NCI-H446 treated with DMSO at 0.1 percent for 48 hours (cell line): ENCODE measurements at regions not wholly inside any gene's neighbourhood (a gene's known extent, or its start where the extent isn't known, plus 50 kb on each side); places are given as distances from the start of the nearest gene placed in this dataset.

ENCODE experiments used
- DNase-seq: peaks from one replicate; lab custom pipeline; 2025; lab: John Stamatoyannopoulos, UW

DNA sequence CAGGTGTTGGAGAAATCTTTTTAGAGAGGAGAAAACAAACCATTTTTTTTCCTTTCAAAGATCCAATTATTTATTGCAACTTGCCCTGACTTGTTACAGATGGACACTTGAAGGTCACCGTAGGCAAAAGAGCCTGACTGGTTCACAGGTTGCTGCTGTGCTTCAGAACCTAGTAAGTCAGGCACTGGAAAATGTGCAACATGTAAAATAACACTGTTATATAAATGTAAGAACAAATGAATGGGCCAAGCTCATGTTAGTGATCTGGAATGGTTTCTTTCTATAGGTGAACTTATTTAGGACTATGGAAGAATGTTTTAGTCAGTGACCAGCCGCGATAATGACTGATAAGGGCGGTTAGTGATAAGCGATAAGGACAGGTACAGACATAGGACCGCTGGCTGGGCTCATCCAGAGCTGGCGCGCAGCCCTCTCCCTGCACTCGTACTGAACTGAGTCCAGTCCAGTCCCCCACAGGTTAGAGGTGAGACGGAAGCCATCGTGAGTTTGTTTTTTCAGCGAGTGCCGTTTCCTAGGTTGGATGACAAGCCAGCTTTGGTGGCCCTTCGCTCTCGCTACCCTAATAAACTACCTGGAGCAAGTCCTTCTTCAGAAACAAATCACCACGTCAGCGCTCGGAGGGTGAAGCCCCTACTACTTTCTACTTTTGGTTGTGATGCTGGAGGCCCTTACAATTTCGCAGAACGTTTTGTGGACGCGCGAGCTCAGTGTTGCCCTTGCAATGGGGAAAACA lies 94.4 kb upstream of the PRDM1 start:
- DNase-seq: no peak

DNA sequence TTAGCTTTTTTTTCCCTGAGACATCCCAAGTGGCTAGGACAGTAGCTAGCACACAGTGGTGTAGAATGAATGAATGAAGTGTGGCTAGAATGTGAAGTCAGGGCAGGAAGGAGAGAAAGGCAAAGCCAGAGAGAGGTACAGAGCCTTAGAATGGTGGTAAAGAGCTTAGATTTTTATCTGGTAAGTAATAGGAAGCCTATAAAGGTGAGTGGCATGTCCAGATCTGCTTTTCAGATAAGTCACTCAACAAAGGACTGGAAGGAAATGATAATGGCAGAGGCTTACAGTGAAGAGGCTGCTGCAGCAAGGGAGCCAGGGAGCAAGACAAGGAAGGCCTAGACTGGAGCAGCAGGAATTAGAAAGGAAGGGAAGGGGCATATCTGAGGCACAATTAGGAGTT lies 96.0 kb upstream of the PRDM1 start:
- no peak for DNase-seq

DNA sequence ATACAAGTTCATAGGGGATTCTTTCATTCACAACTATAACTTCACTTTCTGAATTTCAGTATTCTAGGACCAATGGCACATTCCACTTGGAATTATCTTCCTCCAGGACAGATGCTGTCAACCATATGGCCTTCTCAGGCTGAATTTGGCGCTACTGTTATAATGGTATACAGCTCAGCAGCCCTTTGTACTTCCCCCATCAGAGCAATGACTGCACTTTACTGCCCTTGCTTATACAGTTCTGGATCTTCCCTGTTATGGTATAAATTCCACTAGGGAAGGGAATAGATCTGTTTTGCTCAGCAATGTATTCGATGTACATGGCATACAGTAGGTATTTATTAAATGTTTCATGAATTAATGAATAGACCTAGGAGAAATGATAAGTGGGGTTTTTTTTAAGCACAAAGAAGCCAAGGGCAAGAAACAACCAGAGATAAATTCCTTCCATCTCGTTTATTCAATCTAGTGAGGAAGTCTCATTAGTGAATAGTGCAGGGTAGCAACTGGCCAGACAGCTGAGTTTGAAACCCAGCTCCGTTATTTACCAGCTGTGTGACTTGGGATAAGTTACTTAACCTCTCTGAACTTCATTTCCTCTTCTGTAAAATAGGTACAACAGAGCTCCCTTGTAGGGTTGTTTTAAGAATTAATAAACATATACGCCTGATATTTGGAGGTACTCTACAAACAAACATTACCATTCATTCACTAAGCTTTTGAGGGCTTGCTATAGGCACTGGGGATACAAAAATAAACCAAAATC lies 97.1 kb upstream of the PRDM1 start:
- DNase-seq: no peak

DNA sequence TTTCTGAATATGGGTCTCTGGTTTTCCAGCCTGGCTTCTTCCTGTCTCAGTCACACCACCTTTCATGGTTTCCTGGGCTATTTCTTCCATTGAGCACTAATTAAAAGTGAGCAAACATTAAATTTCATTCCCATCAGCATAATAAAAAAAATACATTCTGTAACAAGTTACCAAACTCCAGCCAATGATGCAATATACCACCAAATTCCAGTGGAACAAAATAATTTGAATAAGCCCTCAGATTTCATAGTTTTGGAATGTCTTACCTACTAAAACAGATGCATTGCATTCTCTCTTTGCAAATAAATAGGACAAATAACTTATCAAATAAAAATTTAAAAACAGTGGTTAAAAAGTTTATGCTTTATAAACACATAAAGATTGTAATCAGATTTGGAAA lies 97.8 kb upstream of the PRDM1 start:
- no peak for DNase-seq

DNA sequence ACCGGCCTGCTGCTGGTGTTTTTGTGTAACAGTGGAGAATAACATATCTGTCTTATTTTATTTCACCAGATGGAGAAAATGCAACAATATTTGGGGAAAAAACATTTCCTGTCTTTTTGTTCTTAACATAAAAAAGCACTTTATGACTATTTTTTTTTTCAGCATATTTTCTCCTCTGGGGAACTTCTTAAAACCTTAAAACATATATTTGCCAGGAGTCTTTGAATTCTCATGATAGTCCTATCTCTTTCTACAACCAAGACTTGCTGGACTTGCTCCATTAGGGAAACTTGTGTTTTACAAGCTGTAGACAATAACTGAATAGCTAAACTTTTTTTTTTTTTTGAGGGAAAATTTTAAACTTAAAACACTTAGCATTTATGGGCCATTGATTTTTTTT lies 98.6 kb upstream of the PRDM1 start:
- no peak for DNase-seq

DNA sequence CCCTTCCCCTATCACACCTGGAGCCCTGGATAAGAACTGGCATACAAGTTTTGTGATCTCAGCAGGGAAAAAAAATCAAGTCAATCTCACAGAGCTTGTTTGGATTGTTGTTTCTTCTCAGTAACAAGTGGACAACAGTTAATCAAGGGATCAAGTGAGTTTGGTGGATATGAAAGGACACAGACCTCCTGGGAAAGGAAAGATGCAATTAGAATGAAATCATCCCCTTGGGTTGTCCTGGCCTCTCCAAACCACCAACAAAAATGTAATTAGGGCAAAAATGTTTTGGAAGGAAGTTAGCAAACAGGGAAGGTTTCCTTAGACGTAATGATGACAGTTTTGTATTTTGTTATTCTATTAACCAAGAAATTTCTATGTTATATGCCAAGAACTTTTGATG lies 99.1 kb upstream of the PRDM1 start:
- DNase-seq: no peak

DNA sequence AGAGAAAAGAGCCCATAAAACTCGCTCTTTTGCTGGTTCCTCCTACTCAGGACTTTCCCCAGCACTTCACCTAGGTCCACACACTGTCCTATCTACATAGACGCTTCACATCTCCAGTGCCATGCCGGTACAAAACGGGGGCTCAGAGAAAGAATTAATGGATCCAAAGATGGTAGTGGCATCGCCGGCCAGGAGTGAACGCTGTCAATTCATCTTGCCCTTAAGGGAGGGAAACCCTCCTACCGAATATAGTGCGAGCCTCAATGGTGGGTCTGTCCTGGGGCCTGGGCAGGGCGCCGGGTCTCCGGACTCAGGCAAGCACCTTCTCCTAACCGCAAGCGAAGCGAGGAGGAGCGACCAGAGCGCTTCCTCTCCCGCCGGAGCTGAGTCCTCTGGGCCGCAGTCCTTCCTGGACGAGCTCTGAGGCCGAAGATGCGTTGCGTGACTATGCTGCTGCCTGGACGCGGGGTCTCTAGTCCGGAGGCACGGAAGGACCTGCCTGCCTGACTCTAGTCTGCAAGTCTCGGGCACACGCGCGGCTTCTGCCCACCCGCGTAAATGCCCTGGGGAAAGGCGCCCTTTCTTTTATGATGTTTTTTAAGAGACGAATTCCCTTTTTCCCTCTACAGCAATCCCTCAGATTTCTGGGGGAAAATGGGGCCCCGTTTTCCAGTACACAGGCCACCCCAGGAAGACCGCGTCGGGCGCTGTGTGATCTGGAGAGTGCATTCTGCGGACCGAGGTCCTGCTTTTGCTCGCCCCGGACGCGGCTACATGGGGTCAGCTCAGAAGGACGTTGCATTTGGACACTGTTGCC lies 100.1 kb upstream of the PRDM1 start:
- no peak for DNase-seq

DNA sequence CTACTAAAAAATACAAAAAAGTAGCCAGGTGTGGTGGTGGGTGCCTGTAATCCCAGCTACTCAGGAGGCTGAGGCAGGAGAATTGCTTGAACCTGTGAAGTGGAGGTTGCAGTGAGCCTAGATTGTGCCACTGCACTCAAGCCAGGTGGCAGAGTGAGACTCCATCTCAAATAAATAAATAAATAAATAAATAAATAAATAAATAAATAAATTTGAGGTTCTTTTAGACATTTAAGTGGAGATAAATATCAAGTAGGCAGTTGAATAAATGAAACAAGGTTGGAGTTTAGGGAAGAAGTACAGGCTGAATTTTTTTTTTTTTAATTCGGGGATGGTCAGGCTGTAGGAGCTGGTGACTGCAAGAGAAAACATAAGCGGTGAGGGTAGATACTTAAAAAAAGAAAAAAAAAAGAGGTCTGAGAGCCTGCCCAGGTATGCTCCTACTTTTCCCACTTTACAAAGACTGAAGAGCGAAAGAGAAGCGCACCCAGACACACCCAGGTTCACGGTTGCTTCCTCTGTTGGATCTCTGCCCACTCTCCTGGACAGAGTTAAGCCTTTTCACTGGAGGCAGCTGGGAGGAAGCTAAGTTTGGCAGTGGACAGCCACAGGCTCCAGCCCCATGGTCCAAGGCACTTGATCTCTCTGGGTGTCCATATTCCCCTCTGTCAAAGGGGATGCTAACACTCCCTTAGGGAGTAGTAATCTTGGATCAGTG lies 100.9 kb upstream of the PRDM1 start:
- DNase-seq: no peak

DNA sequence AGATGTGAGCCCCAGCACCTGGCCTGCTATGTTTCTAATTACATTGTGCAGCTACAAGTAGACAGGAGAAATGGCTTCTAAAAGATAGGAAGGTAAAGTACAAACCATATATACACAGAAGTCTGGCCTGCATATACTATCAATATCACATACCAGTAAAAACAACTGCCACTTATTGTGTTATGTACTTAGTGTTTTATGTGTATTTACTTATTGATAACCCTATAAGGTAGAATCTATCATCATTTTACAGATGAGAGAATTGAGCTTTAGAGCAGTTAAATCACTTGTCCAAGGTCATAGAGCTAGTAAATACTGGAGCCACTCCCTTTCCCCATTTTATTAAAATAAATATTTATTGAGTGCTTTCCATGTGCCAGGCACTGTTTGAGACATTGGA lies 102.4 kb upstream of the PRDM1 start:
- no peak for DNase-seq

DNA sequence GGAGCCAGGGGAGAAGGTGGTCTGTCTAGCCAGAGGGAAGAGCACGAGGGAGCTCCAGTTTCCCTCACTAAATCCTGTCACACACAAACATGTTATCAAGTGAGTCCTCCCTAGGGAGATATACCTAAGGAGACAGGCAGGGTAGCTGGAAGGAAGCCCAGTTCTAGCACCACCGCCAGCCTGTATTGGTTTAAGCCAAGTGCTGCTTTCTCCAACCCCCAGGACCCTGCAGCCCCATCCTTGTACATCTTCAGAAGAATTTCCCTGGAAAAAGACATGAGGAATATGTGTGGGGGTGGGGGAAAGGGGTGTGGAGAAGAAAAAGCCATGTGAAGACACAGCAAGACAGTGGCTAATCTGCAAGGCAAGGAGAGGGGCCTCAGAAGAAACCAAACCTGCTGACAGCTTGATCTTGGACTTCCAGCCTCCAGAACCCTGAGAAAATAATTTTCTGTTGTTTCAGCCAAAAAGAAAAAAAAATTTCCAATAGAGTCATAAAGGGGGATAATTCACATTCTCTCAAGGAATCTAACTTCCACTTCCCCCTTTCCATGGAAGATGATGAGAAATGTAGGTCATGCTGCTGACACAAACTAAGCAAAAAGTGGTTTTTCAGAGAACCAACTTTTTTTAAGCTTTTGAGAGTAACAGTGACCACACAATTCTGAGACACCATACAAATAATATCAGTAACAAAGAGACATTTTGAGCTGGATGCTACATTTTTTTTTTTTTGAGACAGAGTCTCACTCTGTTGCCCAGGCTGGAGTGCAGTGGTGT lies 103.2 kb upstream of the PRDM1 start:
- DNase-seq: no peak

DNA sequence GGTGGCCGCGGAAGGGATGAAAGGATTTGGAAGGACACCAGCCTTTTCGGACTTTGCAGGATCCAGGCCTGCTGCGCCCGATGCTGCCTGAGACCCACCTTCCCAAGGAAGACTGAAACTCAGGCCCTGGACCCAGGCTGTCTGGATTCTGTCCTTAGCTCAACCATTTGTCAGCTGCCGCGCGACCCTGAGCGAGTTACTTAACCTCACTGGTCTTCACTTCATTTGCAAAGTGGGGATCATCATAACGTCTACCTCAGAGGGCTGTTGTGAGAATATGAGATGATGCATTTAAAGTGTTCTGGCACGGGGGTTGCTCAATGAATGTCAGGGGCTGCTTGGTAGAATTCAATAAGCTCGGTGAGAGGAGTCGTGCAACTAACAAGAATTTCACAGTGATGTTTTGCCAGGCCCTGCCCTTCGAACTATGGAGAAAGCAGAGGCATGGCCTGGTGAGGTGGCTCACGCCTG lies 104.2 kb upstream of the PRDM1 start:
- no peak for DNase-seq

DNA sequence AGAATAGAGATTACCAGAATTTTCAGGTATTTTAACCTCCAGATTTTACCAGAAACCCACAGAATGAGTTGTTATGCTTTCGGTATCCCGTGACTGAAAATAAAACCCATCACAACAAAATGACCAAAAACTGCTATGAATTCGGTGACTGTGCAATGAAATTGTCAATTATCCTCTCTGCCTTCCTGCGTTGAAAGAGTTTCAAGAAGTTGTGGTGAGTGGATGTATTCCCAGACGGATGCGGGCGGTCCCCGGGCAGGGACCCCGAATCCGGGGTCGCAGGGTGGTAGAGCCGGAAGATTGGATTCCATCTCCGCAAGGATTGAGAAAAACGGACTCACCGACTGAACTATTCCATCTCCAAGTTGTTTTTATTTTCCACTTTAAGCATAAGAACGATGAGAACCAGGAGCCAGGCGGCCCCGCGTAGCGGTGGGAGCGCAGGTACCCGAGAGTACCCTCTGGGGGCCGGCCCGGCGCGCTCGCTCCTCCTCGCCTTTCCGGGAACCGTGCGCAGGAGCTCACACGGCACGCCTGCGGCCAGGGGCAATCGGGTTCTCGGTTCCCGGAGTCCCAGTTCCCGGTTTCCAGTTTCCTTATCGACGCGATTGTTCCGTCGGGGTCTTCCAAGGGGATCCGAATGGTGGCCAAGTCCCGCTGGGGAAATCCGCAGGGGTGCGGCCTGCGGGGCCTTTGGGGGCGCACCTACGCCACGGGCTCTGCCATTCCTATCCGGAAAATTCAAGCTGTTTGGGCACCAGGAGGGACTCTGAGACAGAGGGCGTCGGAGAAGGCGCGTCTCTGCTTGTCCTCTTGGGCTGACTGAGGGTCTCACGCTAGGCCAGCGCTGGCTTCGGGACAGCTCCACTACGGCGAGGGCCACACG lies 104.9 kb upstream of the PRDM1 start:
- no peak for DNase-seq

DNA sequence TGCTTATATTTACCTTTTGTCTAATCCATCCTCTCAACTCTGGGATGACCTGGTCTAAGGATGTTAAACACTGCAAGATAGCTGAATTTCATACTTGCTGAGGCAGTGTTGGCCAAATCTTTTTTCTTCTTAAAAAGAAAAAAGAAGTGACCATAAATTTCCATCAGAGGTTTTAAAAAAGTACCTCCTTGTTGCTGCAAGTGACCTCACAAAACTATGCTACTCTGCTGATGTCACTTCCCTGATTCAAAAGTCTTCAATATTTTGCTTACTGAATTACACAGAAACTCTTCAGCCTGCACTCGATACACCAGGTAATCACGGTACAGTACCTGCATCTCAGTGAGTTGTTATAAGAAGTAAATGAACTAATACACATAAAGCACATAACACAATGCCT lies 107.2 kb upstream of the PRDM1 start:
- no peak for DNase-seq

DNA sequence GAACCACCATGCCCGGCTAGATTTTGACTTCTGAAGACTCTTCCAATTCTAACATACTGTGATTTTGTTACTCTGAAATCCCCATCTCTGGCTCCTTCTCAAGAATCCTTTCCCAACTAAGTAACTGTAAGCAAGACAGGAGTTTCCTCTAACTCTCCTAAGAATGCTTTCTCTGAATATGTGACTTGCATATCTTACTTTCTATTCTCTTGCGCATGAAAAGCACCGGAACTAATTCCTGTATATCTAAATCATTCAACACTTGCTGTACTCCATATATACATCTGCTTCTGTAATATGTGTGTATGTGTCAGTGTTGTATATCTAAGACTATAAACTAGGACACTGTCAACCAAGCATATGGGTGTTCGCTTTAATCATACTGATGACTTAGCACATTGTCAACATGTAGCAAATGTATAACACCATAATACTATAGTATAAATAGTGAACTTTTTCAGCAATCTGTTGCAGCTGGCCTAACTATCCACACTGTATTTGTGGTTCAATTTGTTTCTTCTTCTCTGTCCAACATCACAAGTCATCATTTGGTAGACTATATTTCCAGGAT lies 108.1 kb upstream of the PRDM1 start:
- DNase-seq: no peak

DNA sequence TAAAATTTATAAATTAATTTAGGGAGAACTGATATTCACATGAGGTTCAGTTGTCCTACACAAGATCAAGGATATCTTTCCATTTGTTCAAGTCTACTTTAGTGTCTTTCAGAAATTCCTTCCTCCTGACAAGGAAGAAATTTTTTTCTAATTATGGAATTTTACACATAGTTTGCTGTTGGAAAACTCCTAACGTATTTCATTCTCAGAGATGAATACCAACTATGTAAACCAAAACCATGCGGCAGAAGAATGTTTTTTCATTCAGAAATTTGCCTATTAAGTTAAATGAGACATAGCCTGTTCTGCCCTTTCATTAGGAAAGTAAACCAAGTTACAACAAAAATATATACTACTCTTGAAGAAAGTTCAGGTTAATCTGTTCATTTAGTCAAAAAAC lies 111.2 kb upstream of the PRDM1 start:
- DNase-seq: no peak

DNA sequence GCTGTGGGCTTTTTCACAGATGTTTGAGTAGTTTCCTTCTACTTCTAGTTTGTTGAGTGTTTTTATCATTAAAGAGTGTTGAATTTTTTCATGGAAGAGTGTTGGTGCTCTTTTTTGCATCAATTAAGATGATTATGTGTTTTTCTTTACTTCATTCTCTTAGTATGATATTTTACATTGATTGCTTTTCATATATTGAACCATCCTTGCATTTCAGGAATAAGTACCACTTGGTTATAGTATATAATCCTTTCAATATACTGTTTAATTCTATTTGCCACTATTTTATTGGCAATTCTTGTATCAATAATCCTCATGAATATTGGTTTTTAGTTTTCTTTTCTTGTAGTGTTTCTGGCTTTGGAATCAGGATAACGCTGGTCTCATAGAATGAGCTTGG lies 113.7 kb upstream of the PRDM1 start:
- no peak for DNase-seq

DNA sequence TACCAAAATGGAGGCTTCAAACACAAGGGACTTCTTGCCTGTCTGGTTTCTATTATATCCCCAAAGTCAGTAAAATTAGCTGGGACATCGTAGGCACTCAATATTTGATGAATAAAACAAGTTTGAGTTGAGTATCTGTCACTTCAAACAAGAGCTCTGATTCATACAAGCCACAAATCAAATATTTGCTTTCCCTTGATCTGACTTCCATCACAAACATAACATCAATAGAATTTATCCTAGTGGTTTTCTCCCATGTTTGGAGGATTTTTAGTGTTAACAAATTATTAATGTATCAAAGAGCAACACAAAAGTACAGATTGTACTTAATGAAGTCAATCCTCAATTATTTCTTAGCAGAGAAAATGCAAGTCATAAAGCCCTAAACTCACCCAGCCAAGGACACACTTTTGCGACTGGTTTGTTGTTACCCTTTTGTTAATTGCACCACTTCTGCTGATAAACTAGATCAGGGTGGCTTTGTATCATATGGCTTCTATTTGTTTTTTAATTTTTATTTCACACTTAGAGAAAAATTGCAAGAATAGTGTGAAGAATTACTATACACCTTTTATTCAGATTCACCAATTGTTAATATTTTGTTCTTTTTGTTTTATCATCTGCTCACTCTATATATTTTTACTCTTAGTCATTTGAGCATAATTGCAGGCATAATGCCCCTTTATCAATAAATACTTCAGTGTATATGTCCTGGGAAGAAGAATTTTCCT lies 117.4 kb upstream of the PRDM1 start:
- DNase-seq: no peak

DNA sequence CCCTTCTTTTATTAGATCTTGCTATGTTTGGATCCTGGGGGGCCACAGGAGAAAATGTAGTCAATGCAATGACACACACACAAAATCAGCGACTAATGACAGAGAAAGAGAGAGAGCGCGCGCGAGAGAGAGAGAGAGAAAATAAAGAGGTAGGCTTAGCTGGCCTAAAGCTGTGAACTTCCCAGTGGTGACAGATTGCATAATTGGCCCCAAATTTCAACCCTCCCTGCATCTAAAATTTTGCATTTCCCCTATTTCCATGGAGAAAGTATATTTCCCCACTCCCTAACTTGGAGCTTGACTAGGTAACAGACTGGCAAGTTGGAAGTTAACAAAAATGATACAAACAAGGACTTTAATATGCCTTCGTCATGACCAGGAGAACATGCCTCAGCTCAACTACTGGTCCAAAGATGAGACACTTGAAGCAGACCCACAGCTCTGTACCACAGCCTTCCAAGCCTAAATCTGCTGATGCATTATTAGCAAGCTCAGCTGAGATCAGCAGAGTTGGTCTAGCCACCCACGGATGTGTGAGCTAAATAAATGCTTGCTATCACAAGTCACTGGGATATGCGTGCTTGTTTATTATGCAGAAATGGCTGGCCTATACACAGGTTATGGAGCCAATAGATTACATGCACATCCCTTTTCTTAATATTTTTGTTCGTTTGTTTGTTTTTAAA lies 118.1 kb upstream of the PRDM1 start:
- no peak for DNase-seq

DNA sequence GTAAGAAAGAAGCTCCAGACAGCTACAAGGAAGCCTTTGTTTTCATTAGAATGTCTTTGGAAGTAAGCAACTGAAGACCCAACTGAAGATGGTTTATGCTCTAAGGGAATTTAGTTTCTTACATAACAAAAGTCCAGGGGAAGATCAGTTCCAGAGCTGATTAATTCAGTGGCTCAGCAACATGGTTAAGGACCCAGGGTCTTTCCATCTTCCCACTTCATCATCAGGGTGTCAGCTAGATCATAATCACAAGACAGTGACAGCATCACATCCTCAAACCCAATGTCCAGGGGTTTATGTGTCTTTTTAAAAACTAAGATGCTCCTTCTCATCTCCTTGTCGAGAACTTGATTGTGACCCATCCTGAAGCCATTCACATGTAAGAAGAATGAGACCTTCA lies 119.7 kb upstream of the PRDM1 start:
- DNase-seq: no peak
